HepG2 (cell line): ENCODE measurements at regions not wholly inside any gene's neighbourhood (a gene's known extent, or its start where the extent isn't known, plus 50 kb on each side); places are given as distances from the start of the nearest gene placed in this dataset.

Experiments used
- CBX5 ChIP-seq: sonication (generic); formaldehyde crosslinking; IDR thresholded peaks from 2 replicates; pipeline ENCODE4 v1.4.0; 2020; ENCODE audit warnings: missing genetic modification reagents, borderline replicate concordance
- DBP ChIP-seq: sonication (generic); formaldehyde crosslinking; IDR thresholded peaks from 2 replicates; pipeline ENCODE4 v1.4.0; 2020; ENCODE audit warnings: missing genetic modification reagents; ENCODE audit errors: not compliant biosample characterization
- FOXA1 ChIP-seq, 2 experiments: fragments of 450-650 bp in 1 of 2; sonication (generic) in 1 of 2; formaldehyde crosslinking in 1 of 2; IDR thresholded peaks; 2 replicates each; pipeline versions ENCODE4 v1.4.0 to v1.6.1; 2016 to 2020; ENCODE audit warnings: missing genetic modification reagents in 1 of 2
- HDAC2 ChIP-seq: sonication (generic); formaldehyde crosslinking; IDR thresholded peaks from 2 replicates; pipeline ENCODE4 v1.4.0; 2020; ENCODE audit warnings: missing genetic modification reagents
- LCORL ChIP-seq, 2 experiments: fragments of 450-650 bp in 1 of 2; sonication (generic) in 1 of 2; formaldehyde crosslinking in 1 of 2; IDR thresholded peaks; 2 replicates each; pipeline versions ENCODE4 v1.5.0 to v1.6.1; 2017 to 2020; ENCODE audit warnings: antibody characterized with exemption in 1 of 2, missing genetic modification reagents in 1 of 2
- NAIF1 ChIP-seq: sonication (generic); formaldehyde crosslinking; IDR thresholded peaks from 2 replicates; pipeline ENCODE4 v1.5.0; 2020; ENCODE audit warnings: mild to moderate bottlenecking, missing genetic modification reagents, borderline replicate concordance
- NPAS2 ChIP-seq: sonication (generic); formaldehyde crosslinking; IDR thresholded peaks from 2 replicates; pipeline ENCODE4 v1.8.0; 2022; ENCODE audit warnings: mild to moderate bottlenecking, missing genetic modification reagents, borderline replicate concordance
- NR2C2 ChIP-seq: sonication (generic); formaldehyde crosslinking; IDR thresholded peaks from 2 replicates; pipeline ENCODE4 v1.4.0; 2020; ENCODE audit warnings: missing genetic modification reagents, mild to moderate bottlenecking, moderate library complexity, borderline replicate concordance
- PHF21A ChIP-seq: sonication (generic); formaldehyde crosslinking; IDR thresholded peaks from 2 replicates; pipeline ENCODE4 v1.5.0; 2020; ENCODE audit warnings: mild to moderate bottlenecking, missing genetic modification reagents
- RFX5 ChIP-seq: IDR thresholded peaks from 2 replicates; pipeline ENCODE4 v1.6.1; 2011; ENCODE audit warnings: low read depth, low read length, improper control_type of control experiment
- RNF219 ChIP-seq: sonication (generic); formaldehyde crosslinking; IDR thresholded peaks from 2 replicates; pipeline ENCODE4 v1.5.0; 2020; ENCODE audit warnings: mild to moderate bottlenecking, missing genetic modification reagents
- ZBTB25 ChIP-seq: IDR thresholded peaks from 2 replicates; pipeline ENCODE4 v1.6.1; 2018; ENCODE audit warnings: missing genetic modification reagents
- ZBTB33 ChIP-seq: sonication (generic); formaldehyde crosslinking; IDR thresholded peaks from 2 replicates; pipeline ENCODE4 v1.4.0; 2020; ENCODE audit warnings: missing genetic modification reagents
- ZBTB39 ChIP-seq: sonication (generic); formaldehyde crosslinking; IDR thresholded peaks from 2 replicates; pipeline ENCODE4 v1.5.0; 2020; ENCODE audit warnings: missing genetic modification reagents
- ZFP1 ChIP-seq: IDR thresholded peaks from 2 replicates; pipeline ENCODE4 v1.6.1; 2016
- ZNF503 ChIP-seq: sonication (generic); formaldehyde crosslinking; IDR thresholded peaks from 2 replicates; pipeline ENCODE4 v1.4.0; 2020; ENCODE audit warnings: missing genetic modification reagents
- ZNF570 ChIP-seq: sonication (generic); formaldehyde crosslinking; IDR thresholded peaks from 2 replicates; pipeline ENCODE4 v1.4.0; 2020; ENCODE audit warnings: mild to moderate bottlenecking, missing genetic modification reagents, borderline replicate concordance
- ZSCAN12 ChIP-seq: sonication (generic); formaldehyde crosslinking; IDR thresholded peaks from 2 replicates; pipeline ENCODE4 v1.9.0; 2021; ENCODE audit warnings: mild to moderate bottlenecking, missing genetic modification reagents

GRCh38 chr3:187968883-187969580, 184.9 kb upstream of the LPP start (continued):
- TF ChIP-seq ZNF503 (CRISPR knock-in tag) (peak; percentile 67; the same call in 1 of the 2 replicates), HDAC2 (peak; percentile 91), ZFP1 (CRISPR knock-in tag) (0 out of 2 replicates have a peak, but pooled peaks have one; percentile 65), NR2C2 (CRISPR knock-in tag) (peak; percentile 70), LCORL (IDR thresholded peaks at IDR 0.05) (no peak), LCORL (CRISPR knock-in tag; IDR thresholded peaks at IDR 0.05) (peak; percentile 72; the same call in 1 of the 2 replicates), RNF219 (0 out of 2 replicates have a peak, but pooled peaks have one; percentile 54), CBX5 (CRISPR knock-in tag) (no peak), PHF21A (CRISPR knock-in tag) (0 out of 2 replicates have a peak, but pooled peaks have one; percentile 15), ZNF570 (no peak), NAIF1 (CRISPR knock-in tag) (no peak), DBP (CRISPR knock-in tag) (no peak), ZBTB33 (CRISPR knock-in tag) (peak; percentile 91), ZSCAN12 (CRISPR knock-in tag) (no peak), NPAS2 (CRISPR knock-in tag) (no peak), FOXA1 (IDR thresholded peaks at IDR 0.05) (no peak), FOXA1 (CRISPR knock-in tag; IDR thresholded peaks at IDR 0.05) (0 out of 2 replicates have a peak, but pooled peaks have one; percentile 21), RFX5 (no peak), ZBTB39 (CRISPR knock-in tag) (peak; percentile 97), ZBTB25 (CRISPR knock-in tag) (peak; percentile 80)
